WTC11 (cell line): ENCODE measurements at regions not wholly inside any gene's neighbourhood (a gene's known extent, or its start where the extent isn't known, plus 50 kb on each side); places are given as distances from the start of the nearest gene placed in this dataset.

Experiments
- ATAC-seq: fragments of 200-7000 bp; cut with Tn5 transposase; 2 replicates; pipeline ENCODE4 v1.10.0; 2021; ENCODE audit warnings: mild to moderate bottlenecking, moderate library complexity
- CTCF ChIA-PET: fragments of 300-600 bp; sonication (Branson Sonifier 250); formaldehyde crosslinking; loops from one replicate; lab custom pipeline; 2021; ENCODE audit warnings: antibody characterized with exemption; lab: Charles Lee
- POLR2A ChIA-PET: fragments of 350-600 bp; sonication (Branson Sonifier 250); formaldehyde crosslinking; loops from one replicate; lab custom pipeline; 2021; ENCODE audit warnings: antibody characterized with exemption; lab: Charles Lee
- DNase-seq: peaks from one replicate; pipeline ENCODE4 v3.0.0; 2021; ENCODE audit warnings: low spot score
- H3K27ac Mint-ChIP-seq: 2 replicates; pipeline ENCODE4 v1.8.0; 2021; ENCODE audit warnings: mixed read lengths
- H3K27me3 Mint-ChIP-seq: 2 replicates; pipeline ENCODE4 v1.8.0; 2021; ENCODE audit warnings: low read depth, mild to moderate bottlenecking, moderate library complexity, mixed read lengths
- H3K36me3 Mint-ChIP-seq: 2 replicates; pipeline ENCODE4 v1.8.0; 2021; ENCODE audit warnings: mixed read lengths
- H3K4me1 Mint-ChIP-seq: 2 replicates; pipeline ENCODE4 v1.8.0; 2022; ENCODE audit warnings: mixed read lengths
- H3K4me3 Mint-ChIP-seq: 2 replicates; pipeline ENCODE4 v1.8.0; 2021; ENCODE audit warnings: mild to moderate bottlenecking, moderate library complexity, mixed read lengths
- H3K9me3 Mint-ChIP-seq: 2 replicates; pipeline ENCODE4 v1.8.0; 2021; ENCODE audit warnings: mixed read lengths
- CREB1 ChIP-seq: sonication (generic); formaldehyde crosslinking; IDR thresholded peaks from 2 replicates; pipeline ENCODE4 v1.8.0; 2023; ENCODE audit warnings: mild to moderate bottlenecking, missing genetic modification reagents
- GABPB1 ChIP-seq: sonication (generic); formaldehyde crosslinking; IDR thresholded peaks from 2 replicates; pipeline ENCODE4 v1.8.1; 2023; ENCODE audit warnings: mild to moderate bottlenecking, missing genetic modification reagents
- GRHL2 ChIP-seq: fragments of 250-450 bp; sonication (Bioruptor Pico); IDR thresholded peaks from 2 replicates; pipeline ENCODE4 v1.8.0; 2022; ENCODE audit warnings: mild to moderate bottlenecking, moderate library complexity; ENCODE audit not compliant: insufficient replicate concordance, severe bottlenecking
- JAZF1 ChIP-seq: fragments of 250-450 bp; sonication (Bioruptor Pico); IDR thresholded peaks from 2 replicates; pipeline ENCODE4 v1.9.0; 2021; ENCODE audit warnings: moderate library complexity, mild to moderate bottlenecking, inconsistent platforms
- KAT7 ChIP-seq: sonication (generic); formaldehyde crosslinking; IDR thresholded peaks from 2 replicates; pipeline ENCODE4 v1.8.1; 2023; ENCODE audit warnings: missing genetic modification reagents, mild to moderate bottlenecking, borderline replicate concordance
- MXD4 ChIP-seq: fragments of 250-450 bp; sonication (Bioruptor Pico); IDR thresholded peaks from 2 replicates; pipeline ENCODE4 v1.8.0; 2021; ENCODE audit warnings: mild to moderate bottlenecking, moderate library complexity, borderline replicate concordance
- MYBL2 ChIP-seq: sonication (generic); formaldehyde crosslinking; IDR thresholded peaks from 2 replicates; pipeline ENCODE4 v1.8.1; 2023; ENCODE audit warnings: mild to moderate bottlenecking, moderate library complexity, missing genetic modification reagents
- NFATC4 ChIP-seq: fragments of 250-450 bp; sonication (Bioruptor Pico); IDR thresholded peaks from 2 replicates; pipeline ENCODE4 v1.9.0; 2021; ENCODE audit warnings: mild to moderate bottlenecking
- NFE2L1 ChIP-seq: sonication (generic); formaldehyde crosslinking; IDR thresholded peaks from 2 replicates; pipeline ENCODE4 v1.8.1; 2023; ENCODE audit warnings: missing genetic modification reagents
- NFYB ChIP-seq: sonication (generic); formaldehyde crosslinking; conservative IDR thresholded peaks from 2 replicates; pipeline ENCODE4 v1.8.0; 2022; ENCODE audit warnings: low read depth, missing genetic modification reagents
- NR3C1 ChIP-seq: sonication (generic); formaldehyde crosslinking; conservative IDR thresholded peaks from 2 replicates; pipeline ENCODE4 v1.8.1; 2023; ENCODE audit warnings: low read depth, mild to moderate bottlenecking, missing genetic modification reagents
- OVOL2 ChIP-seq: fragments of 250-450 bp; sonication (Bioruptor Pico); IDR thresholded peaks from 2 replicates; pipeline ENCODE4 v1.9.0; 2021; ENCODE audit warnings: mild to moderate bottlenecking, borderline replicate concordance
- SMAD4 ChIP-seq: sonication (generic); formaldehyde crosslinking; IDR thresholded peaks from 2 replicates; pipeline ENCODE4 v1.8.0; 2022; ENCODE audit warnings: mild to moderate bottlenecking, missing genetic modification reagents
- SP1 ChIP-seq: sonication (generic); formaldehyde crosslinking; conservative IDR thresholded peaks from 2 replicates; pipeline ENCODE4 v1.8.1; 2022; ENCODE audit warnings: missing genetic modification reagents
- ZBTB21 ChIP-seq: sonication (generic); formaldehyde crosslinking; IDR thresholded peaks from 2 replicates; pipeline ENCODE4 v1.8.1; 2023; ENCODE audit warnings: mild to moderate bottlenecking, missing genetic modification reagents, borderline replicate concordance
- ZNF219 ChIP-seq: sonication (generic); formaldehyde crosslinking; IDR thresholded peaks from 2 replicates; pipeline ENCODE4 v1.8.0; 2023; ENCODE audit warnings: missing genetic modification reagents, mild to moderate bottlenecking, borderline replicate concordance
- ZNF263 ChIP-seq: sonication (generic); formaldehyde crosslinking; IDR thresholded peaks from 2 replicates; pipeline ENCODE4 v1.8.1; 2022; ENCODE audit warnings: low read depth, mild to moderate bottlenecking, moderate library complexity, missing genetic modification reagents
- ZNF396 ChIP-seq: fragments of 250-450 bp; sonication (Bioruptor Pico); IDR thresholded peaks from 2 replicates; pipeline ENCODE4 v1.8.0; 2021; ENCODE audit warnings: mild to moderate bottlenecking, moderate library complexity, borderline replicate concordance
- TF ChIP-seq, protein P1 (sequence below): sonication (generic); formaldehyde crosslinking; IDR thresholded peaks from 2 replicates; pipeline ENCODE4 v1.8.0; 2022; ENCODE audit warnings: mild to moderate bottlenecking, missing genetic modification reagents
- TF ChIP-seq, protein P2 (sequence below): fragments of 250-450 bp; sonication (Bioruptor Pico); IDR thresholded peaks from 2 replicates; pipeline ENCODE4 v1.9.0; 2021; ENCODE audit warnings: mild to moderate bottlenecking
- TF ChIP-seq, protein P3 (sequence below): sonication (generic); formaldehyde crosslinking; IDR thresholded peaks from 2 replicates; pipeline ENCODE4 v1.8.1; 2022; ENCODE audit warnings: missing genetic modification reagents, borderline replicate concordance
- TF ChIP-seq, protein P4 (sequence below): sonication (generic); formaldehyde crosslinking; IDR thresholded peaks from 2 replicates; pipeline ENCODE4 v1.8.1; 2023; ENCODE audit warnings: mild to moderate bottlenecking, missing genetic modification reagents, moderate library complexity
- TF ChIP-seq, protein P5 (sequence below): sonication (generic); formaldehyde crosslinking; IDR thresholded peaks from 2 replicates; pipeline ENCODE4 v1.8.0; 2022; ENCODE audit warnings: mild to moderate bottlenecking, missing genetic modification reagents
- TF ChIP-seq, protein P6 (sequence below): sonication (generic); formaldehyde crosslinking; IDR thresholded peaks from 2 replicates; pipeline ENCODE4 v1.8.1; 2023; ENCODE audit warnings: mild to moderate bottlenecking, missing genetic modification reagents
- TF ChIP-seq, protein P7 (sequence below): sonication (generic); formaldehyde crosslinking; IDR thresholded peaks from 2 replicates; pipeline ENCODE4 v1.8.0; 2022; ENCODE audit warnings: mild to moderate bottlenecking, missing genetic modification reagents
- TF ChIP-seq, protein P8 (sequence below): sonication (generic); formaldehyde crosslinking; IDR thresholded peaks from 2 replicates; pipeline ENCODE4 v1.8.1; 2022; ENCODE audit warnings: mild to moderate bottlenecking, moderate library complexity, missing genetic modification reagents
- TF ChIP-seq, protein P9 (sequence below): sonication (generic); formaldehyde crosslinking; IDR thresholded peaks from 2 replicates; pipeline ENCODE4 v1.8.1; 2022; ENCODE audit warnings: low read depth, mild to moderate bottlenecking, moderate library complexity, missing genetic modification reagents, borderline replicate concordance
- TF ChIP-seq, protein P10 (sequence below): sonication (generic); formaldehyde crosslinking; IDR thresholded peaks from 2 replicates; pipeline ENCODE4 v1.8.1; 2022; ENCODE audit warnings: mild to moderate bottlenecking, missing genetic modification reagents, moderate library complexity, borderline replicate concordance

DNA sequence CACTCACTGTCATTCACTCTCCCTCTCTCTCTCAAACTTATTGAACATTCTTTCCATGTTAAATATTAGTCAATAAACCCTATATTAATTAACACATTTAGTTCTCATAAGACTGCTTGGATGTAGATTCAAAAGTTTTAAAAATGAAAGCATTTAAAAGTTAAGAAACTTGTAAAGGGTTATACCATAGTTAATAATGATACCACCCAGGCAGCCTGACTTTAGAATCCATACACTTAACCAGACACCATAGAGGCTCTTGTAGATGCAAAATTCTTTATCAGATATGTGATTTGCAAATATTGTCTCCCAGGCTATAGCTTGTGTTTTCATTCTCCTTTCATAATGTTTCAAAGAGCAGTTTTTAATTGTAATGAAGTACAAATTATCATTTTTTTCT lies 335.8 kb upstream of the ACTBL2 start:
- ATAC-seq: no peak
- CTCF ChIA-PET: no interaction called here

DNA sequence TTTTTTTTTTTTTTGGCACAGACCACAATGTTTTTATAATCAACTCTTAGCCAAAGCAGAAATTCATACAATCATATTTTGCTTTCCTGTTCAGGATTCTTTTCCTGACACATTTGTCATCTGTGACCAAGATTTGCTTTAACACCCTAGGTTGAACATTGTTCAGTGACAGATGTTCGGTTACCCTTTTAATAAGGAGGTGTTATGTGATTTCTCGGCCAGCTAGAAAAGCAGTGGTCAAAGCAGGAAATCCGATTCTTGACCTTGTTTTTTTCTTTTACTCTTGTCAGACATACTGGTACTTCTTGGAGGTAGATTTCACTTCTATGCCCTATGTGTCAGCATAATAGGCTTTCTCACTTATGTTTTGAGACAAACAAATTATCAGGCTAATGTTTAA lies 335.3 kb upstream of the ACTBL2 start:
- Mint-ChIP-seq H3K4me3 (no peak overlapping the region), H3K36me3 (peaks cover 8% of the 10 kb centered on the region), H3K9me3 (peaks cover 12% of the 10 kb centered on the region), H3K27me3 (no peaks in the 10 kb centered on the region), H3K4me1 (peaks cover 25% of the 10 kb centered on the region), H3K27ac (no peak overlapping the region)
- ChIA-PET POLR2A (no interaction called here), CTCF (interaction anchor here (1.2 kb wide), 1 partner anchor 39 kb away, joined by 4 read pairs; no protein-coding TSS in a partner anchor)
- DNase-seq (no peak), ATAC-seq (no peak)
- TF ChIP-seq JAZF1 (CRISPR knock-in tag) (no peak), CREB1 (CRISPR knock-in tag) (no peak), ZBTB21 (CRISPR knock-in tag) (no peak), SMAD4 (no peak), MYBL2 (CRISPR knock-in tag) (no peak), NR3C1 (CRISPR knock-in tag) (no peak), NFE2L1 (CRISPR knock-in tag) (no peak), GRHL2 (CRISPR knock-in tag) (no peak), NFATC4 (CRISPR knock-in tag) (no peak)
- TF ChIP-seq, protein P1, sequence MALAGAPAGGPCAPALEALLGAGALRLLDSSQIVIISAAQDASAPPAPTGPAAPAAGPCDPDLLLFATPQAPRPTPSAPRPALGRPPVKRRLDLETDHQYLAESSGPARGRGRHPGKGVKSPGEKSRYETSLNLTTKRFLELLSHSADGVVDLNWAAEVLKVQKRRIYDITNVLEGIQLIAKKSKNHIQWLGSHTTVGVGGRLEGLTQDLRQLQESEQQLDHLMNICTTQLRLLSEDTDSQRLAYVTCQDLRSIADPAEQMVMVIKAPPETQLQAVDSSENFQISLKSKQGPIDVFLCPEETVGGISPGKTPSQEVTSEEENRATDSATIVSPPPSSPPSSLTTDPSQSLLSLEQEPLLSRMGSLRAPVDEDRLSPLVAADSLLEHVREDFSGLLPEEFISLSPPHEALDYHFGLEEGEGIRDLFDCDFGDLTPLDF (CRISPR knock-in tag): no peak
- TF ChIP-seq, protein P2, sequence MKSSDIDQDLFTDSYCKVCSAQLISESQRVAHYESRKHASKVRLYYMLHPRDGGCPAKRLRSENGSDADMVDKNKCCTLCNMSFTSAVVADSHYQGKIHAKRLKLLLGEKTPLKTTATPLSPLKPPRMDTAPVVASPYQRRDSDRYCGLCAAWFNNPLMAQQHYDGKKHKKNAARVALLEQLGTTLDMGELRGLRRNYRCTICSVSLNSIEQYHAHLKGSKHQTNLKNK (CRISPR knock-in tag): no peak
- TF ChIP-seq, protein P3, sequence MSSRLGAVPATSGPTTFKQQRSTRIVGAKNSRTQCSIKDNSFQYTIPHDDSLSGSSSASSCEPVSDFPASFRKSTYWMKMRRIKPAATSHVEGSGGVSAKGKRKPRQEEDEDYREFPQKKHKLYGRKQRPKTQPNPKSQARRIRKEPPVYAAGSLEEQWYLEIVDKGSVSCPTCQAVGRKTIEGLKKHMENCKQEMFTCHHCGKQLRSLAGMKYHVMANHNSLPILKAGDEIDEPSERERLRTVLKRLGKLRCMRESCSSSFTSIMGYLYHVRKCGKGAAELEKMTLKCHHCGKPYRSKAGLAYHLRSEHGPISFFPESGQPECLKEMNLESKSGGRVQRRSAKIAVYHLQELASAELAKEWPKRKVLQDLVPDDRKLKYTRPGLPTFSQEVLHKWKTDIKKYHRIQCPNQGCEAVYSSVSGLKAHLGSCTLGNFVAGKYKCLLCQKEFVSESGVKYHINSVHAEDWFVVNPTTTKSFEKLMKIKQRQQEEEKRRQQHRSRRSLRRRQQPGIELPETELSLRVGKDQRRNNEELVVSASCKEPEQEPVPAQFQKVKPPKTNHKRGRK (CRISPR knock-in tag): no peak

More for the DNA sequence above, 335.8 kb upstream of the ACTBL2 start:
- no peak for DNase-seq
- no peaks in the 10 kb centered on the region for H3K27me3 Mint-ChIP-seq
- H3K36me3 Mint-ChIP-seq: peaks cover 8% of the 10 kb centered on the region
- TF ChIP-seq, protein P4, sequence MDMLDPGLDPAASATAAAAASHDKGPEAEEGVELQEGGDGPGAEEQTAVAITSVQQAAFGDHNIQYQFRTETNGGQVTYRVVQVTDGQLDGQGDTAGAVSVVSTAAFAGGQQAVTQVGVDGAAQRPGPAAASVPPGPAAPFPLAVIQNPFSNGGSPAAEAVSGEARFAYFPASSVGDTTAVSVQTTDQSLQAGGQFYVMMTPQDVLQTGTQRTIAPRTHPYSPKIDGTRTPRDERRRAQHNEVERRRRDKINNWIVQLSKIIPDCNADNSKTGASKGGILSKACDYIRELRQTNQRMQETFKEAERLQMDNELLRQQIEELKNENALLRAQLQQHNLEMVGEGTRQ: no peak
- TF ChIP-seq, protein P5, sequence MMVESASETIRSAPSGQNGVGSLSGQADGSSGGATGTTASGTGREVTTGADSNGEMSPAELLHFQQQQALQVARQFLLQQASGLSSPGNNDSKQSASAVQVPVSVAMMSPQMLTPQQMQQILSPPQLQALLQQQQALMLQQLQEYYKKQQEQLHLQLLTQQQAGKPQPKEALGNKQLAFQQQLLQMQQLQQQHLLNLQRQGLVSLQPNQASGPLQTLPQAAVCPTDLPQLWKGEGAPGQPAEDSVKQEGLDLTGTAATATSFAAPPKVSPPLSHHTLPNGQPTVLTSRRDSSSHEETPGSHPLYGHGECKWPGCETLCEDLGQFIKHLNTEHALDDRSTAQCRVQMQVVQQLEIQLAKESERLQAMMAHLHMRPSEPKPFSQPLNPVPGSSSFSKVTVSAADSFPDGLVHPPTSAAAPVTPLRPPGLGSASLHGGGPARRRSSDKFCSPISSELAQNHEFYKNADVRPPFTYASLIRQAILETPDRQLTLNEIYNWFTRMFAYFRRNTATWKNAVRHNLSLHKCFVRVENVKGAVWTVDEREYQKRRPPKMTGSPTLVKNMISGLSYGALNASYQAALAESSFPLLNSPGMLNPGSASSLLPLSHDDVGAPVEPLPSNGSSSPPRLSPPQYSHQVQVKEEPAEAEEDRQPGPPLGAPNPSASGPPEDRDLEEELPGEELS (CRISPR knock-in tag): no peak
- TF ChIP-seq, protein P6, sequence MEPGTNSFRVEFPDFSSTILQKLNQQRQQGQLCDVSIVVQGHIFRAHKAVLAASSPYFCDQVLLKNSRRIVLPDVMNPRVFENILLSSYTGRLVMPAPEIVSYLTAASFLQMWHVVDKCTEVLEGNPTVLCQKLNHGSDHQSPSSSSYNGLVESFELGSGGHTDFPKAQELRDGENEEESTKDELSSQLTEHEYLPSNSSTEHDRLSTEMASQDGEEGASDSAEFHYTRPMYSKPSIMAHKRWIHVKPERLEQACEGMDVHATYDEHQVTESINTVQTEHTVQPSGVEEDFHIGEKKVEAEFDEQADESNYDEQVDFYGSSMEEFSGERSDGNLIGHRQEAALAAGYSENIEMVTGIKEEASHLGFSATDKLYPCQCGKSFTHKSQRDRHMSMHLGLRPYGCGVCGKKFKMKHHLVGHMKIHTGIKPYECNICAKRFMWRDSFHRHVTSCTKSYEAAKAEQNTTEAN: no peak
- TF ChIP-seq SP1 (CRISPR knock-in tag) (no peak), GABPB1 (CRISPR knock-in tag) (no peak), ZNF263 (no peak), NFATC4 (CRISPR knock-in tag) (no peak), ZNF396 (CRISPR knock-in tag) (no peak), OVOL2 (CRISPR knock-in tag) (no peak), NFYB (CRISPR knock-in tag) (no peak), MXD4 (no peak), ZNF219 (CRISPR knock-in tag) (no peak), KAT7 (CRISPR knock-in tag) (no peak)
- TF ChIP-seq, protein P7, sequence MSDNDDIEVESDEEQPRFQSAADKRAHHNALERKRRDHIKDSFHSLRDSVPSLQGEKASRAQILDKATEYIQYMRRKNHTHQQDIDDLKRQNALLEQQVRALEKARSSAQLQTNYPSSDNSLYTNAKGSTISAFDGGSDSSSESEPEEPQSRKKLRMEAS (CRISPR knock-in tag): no peak
- TF ChIP-seq, protein P8, sequence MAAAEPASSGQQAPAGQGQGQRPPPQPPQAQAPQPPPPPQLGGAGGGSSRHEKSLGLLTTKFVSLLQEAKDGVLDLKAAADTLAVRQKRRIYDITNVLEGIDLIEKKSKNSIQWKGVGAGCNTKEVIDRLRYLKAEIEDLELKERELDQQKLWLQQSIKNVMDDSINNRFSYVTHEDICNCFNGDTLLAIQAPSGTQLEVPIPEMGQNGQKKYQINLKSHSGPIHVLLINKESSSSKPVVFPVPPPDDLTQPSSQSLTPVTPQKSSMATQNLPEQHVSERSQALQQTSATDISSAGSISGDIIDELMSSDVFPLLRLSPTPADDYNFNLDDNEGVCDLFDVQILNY (CRISPR knock-in tag): no peak
- TF ChIP-seq, protein P9, sequence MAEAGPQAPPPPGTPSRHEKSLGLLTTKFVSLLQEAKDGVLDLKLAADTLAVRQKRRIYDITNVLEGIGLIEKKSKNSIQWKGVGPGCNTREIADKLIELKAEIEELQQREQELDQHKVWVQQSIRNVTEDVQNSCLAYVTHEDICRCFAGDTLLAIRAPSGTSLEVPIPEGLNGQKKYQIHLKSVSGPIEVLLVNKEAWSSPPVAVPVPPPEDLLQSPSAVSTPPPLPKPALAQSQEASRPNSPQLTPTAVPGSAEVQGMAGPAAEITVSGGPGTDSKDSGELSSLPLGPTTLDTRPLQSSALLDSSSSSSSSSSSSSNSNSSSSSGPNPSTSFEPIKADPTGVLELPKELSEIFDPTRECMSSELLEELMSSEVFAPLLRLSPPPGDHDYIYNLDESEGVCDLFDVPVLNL (CRISPR knock-in tag): no peak
- TF ChIP-seq, protein P10, sequence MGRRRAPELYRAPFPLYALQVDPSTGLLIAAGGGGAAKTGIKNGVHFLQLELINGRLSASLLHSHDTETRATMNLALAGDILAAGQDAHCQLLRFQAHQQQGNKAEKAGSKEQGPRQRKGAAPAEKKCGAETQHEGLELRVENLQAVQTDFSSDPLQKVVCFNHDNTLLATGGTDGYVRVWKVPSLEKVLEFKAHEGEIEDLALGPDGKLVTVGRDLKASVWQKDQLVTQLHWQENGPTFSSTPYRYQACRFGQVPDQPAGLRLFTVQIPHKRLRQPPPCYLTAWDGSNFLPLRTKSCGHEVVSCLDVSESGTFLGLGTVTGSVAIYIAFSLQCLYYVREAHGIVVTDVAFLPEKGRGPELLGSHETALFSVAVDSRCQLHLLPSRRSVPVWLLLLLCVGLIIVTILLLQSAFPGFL (CRISPR knock-in tag): no peak
- peaks cover 12% of the 10 kb centered on the region for H3K9me3 Mint-ChIP-seq
- peaks cover 25% of the 10 kb centered on the region for H3K4me1 Mint-ChIP-seq
- POLR2A ChIA-PET: no interaction called here
- no peak overlapping the region for H3K4me3 Mint-ChIP-seq
- no peak overlapping the region for H3K27ac Mint-ChIP-seq
